Activated naive CD8-positive, alpha-beta T cell treated with anti-CD3 and anti-CD28 coated beads, Interleukin-2, amount 50 U/mL, for 16 hours (primary cell): ENCODE measurements at regions not wholly inside any gene's neighbourhood (a gene's known extent, or its start where the extent isn't known, plus 50 kb on each side); places are given as distances from the start of the nearest gene placed in this dataset.

ENCODE experiments used
- DNase-seq: peaks from one replicate; pipeline ENCODE4 v3.0.0-alpha.2; 2020; ENCODE audit warnings: low read depth, low spot score

GRCh38 chr10:29925771-29926692 is 133.4 kb downstream of the JCAD start:
- no peak for DNase-seq

GRCh38 chr10:29924436-29924835 is 134.9 kb downstream of the JCAD start:
- no peak for DNase-seq

GRCh38 chr10:29923416-29923965 is 135.9 kb downstream of the JCAD start:
- DNase-seq: no peak

DNA sequence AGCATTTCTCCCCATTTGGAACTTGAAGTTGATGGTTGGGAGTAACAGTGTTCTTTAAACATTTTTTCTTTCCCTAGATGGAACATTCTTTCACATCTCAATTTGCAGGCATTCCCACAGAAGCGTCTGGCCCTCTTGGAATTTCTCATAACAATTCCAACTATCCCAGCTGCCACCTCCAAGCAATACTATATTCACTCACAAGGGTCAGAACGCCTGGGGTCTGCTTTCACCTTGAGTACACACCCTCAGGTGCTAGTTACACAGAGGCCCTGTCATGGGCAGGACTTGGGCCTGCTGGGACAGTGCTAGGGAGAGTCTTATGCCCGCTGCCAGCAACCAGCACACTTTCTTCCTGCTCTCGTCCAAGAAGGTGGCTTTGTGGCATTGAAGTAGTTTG is 136.5 kb downstream of the JCAD start:
- DNase-seq: no peak

GRCh38 chr10:29922226-29922625 is 137.2 kb downstream of the JCAD start:
- no peak for DNase-seq

DNA sequence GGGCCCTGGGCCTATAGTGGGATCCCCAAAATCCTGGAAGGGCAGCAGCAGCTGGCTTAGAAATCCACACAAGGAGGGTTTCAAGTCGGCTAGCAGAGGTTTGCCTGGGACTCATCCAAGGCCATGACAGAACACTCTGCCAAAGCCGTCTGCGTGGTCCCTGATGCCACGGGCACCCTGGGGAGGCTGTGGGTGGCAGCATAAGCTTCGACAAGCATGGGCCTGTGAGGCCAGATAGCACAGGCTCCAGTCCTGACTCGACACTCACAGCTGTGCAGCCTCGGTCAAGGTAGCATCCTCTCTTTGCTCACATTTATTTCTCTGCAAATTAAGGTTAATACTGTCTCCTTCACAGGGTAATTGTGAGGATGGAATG is 138.3 kb downstream of the JCAD start:
- no peak for DNase-seq

DNA sequence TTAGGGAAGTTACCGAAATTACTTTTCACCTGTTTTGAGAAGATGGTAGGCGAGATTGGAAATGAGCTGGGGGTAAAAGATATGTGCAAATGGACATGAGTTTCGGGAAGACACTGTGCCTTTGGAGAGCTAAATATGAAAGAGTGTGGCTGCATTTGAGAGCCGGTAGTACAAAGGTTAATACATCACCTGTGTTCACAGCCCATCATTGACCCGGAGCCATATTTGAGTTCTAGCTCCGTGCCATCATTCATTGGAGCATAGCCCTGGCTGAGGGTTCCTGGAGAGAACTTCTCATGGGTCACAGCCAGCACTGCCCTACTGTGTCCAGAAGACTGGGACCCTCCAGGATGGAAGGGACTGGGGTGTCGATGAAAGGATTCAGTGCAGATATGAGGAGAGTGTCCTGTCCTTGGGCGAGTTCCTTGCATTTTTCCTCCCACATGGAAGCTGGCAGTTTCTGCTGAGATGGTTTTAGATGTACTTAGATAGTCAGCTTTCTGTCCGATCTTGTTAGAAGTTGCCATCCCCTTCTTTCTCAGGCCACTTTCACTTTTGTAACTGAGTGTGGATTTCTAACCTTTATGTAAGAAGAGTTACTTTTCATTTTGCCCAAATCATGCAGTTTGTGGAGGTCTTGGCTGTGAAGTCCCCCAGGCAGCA is 138.8 kb downstream of the JCAD start:
- no peak for DNase-seq

DNA sequence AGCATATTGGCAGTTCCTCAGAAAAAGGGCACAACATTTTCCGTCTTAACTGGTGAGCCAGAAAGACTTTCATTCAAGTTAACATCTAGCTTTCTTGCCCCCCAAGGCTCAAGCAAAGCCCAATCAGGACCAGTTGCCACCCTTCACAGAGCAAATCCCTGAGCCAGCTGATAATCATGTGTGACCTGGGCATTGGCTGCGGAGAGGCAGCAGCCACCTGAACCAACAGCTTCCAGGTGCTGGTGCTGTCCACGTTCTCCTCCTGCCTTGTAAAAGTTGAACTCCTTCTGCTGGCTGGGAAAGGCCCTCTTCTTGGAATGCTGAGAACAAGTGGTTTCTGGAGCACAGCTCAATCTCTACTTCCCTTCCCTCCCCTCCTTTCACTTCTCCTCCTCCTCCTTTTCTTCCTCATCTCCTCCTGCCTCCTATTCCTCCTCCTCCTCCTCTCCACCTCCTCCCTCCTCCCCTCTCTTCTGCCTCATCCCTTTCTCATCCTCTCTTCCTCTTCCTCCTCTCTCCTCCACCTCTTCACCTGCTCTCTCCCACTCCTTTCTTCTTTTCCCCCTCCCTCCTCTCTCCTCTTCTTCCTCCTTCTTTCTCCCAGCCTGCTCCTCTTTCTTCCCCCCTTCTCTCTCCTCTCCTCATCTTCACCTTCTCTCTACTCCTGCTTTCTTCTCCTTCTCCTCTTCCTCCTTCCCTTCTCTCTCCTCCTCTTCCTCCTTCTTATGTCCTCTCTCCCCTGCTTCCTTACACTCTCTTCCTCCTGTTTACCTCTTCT is 140.6 kb downstream of the JCAD start:
- DNase-seq: no peak

GRCh38 chr10:29917311-29917710 is 142.1 kb downstream of the JCAD start:
- DNase-seq: no peak

DNA sequence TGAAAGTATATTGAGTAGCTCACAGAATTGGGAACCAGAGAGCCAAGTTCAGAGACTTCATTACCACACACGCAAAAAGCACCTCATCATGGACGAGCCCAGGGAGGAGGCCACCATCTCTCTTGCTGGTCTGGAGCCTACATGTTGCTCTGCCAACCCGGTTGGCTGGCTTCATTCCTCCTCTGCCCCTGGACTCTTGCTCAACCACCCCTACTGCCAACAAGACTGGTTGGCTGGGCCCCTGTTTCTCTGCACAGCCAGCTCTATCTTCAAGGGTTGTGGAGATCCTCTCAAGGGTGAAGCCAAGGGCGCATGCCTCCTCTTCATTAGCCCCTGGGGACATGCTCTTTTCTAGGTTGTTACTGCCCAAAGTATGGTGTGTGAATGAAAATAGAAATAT is 142.7 kb downstream of the JCAD start:
- no peak for DNase-seq

DNA sequence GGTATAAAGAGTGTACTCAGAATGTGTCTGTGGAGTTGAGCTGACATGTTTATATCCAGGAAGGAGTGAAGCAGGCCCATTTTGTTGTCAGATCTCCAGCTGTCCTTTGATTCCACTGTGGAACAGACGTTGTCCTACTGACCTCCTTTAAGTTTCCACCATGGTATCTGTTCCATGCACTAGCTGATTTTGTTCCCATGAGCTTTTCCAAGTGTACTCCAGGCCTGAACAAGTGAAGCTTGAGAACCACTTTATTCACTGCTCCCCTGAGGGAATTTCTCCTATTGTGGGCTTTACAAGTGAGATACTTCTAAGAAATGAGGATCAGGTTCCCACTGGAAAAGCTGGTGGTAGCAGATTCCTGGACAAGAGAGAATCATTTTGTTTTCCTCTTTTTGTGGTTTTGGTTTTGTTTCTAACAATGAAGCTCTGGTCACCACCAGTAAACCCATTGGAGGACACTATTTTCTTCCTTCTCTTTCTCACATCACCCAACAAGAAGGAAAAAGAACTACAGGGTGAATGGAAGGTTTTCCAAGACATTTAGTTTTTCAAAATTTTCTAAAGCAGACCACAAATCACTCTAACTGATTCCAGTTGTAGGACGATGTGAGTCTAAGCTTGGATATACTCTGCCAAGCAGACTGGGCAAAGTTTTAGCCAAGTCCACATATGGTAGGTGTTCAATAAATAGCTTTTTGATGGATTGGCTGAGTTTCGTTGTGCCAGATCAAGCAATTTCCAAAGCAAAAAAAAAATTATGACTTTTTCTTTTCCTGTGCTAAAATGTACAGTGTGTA is 144.2 kb downstream of the JCAD start:
- DNase-seq: no peak

DNA sequence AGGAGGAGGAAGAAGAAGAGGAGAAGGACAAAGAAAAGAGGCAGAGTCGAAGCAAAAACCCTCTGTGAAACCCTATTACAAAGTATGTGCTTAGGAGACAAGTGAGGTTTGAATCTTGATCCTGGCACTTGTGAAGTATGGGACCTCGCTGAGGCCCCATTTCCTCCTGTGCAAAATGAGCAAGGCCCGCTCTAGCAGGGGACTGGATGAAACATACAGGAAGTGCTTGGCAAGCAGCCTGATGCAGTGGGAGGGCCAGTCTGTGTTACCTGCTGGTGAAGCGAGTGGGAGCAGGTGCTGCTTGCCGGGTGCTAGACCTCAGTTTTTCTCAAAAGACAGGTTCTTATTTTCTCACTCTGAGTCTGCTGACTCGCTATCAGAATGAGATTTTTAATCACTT is 150.4 kb downstream of the JCAD start:
- DNase-seq: no peak

DNA sequence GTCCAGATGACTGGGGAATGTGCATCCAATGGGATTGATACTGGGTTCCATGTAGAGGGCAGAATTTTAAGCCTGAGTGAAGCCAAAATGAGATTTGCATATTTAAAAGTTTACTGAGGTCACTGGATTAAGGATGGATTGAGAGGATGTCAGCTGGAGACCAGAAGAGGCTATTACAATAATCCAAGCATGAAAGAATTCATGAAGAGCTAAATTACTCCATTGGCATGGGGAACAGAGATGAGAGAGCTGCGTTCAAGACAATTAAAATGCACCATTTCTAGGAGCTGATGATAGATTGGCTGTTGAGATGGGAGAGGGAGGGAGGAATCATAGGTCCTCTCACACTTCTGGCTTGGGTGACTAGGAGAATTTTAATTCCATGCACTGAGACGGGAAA is 158.5 kb downstream of the JCAD start:
- no peak for DNase-seq

GRCh38 chr10:29897999-29898716 is 161.2 kb downstream of the JCAD start:
- no peak for DNase-seq

DNA sequence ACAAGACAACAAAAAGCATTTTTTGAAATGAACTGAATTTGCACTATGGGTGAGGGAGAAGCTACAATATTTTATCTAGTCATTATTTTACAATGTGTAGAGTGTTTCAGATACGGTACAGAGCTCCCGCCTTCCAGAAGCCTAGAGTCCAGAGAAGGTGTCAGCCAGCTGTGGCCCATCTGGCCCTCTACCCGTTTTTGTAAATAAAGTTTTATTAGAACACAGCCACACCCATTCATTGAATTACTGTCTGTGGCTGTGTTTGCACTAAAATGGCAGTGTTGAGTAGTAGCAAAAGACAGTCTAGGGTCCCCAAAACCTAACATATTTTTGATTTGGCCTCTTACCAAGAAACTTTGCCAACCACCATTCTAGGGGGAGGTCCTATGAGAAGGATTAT is 162.0 kb downstream of the JCAD start:
- no peak for DNase-seq

GRCh38 chr10:29896053-29896452 is 163.3 kb downstream of the JCAD start:
- no peak for DNase-seq

DNA sequence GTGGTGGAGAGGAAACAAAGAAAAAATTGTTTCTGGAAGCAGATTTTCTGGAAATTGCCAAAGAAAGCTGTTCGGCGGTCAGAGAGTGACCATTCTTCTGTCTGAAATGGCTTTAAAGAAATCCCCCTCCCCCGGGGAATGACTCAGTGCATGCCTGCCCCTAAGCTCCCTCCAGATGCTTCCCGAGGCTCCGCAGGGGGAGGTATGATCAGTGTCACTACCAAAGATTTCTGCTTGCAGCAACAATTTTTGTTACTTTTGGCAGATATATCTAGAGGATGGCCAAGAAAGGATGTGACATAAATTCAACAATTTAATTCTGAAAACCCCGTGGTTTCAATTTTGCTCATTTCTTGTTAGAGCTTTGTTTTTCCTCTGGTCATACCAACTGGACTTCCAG is 163.9 kb downstream of the JCAD start:
- DNase-seq: no peak

DNA sequence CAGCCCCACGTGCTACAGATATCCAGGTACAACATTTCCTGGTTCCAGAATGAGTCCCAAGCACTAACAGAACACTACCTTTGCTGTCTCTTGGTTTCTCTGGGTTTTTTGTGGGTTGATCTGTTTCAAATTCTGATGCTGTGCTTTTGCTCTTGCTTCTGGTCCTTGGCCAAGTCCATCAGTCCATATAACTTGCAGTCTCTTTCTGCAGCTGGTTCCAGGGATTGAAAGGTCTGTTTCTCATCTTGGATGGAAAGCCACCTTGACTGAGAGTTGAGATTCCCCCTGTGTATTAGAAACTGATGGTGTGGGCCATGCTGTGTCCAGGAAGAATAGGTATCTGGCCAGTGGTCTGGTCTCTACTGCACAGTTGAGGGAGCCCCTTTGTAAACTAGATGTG is 171.1 kb downstream of the JCAD start:
- no peak for DNase-seq

DNA sequence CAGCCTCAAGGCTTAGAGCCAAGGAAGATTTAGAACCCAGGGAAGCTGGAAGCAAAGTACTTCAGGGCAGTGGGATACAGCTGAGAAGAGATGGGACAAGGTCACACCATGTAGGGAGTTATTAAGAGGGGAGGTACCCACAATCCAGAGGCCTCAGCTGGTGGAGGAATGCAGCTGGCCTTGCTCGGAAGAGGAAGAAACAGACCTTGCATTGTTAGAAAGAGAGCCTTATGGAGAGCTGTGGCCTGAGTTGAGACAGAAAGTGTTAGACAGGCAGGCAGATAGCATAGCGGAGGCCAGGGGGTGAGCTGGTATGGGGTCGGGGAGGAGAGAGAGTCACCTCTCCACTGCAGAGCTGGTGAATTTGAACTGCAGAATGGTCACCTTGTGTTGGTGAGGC is 173.1 kb downstream of the JCAD start:
- no peak for DNase-seq

- no peak for DNase-seq
Observed at GRCh38 chr10:29883231-29883630, 176.2 kb downstream of the JCAD start.

- DNase-seq: no peak
Observed at GRCh38 chr10:29882766-29883165, 176.6 kb downstream of the JCAD start.
